Ishikawa (cell line): ENCODE measurements at regions not wholly inside any gene's neighbourhood (a gene's known extent, or its start where the extent isn't known, plus 50 kb on each side); places are given as distances from the start of the nearest gene placed in this dataset.

Experiments used
- CEBPB ChIP-seq: IDR thresholded peaks from 2 replicates; pipeline ENCODE4 v1.6.1; 2012
- CREB1 ChIP-seq: IDR thresholded peaks from 2 replicates; pipeline ENCODE4 v1.6.1; 2012; ENCODE audit warnings: low read depth
- EGR1 ChIP-seq: IDR thresholded peaks from 2 replicates; pipeline ENCODE4 v1.6.1; 2012
- EP300 ChIP-seq: IDR thresholded peaks from 2 replicates; pipeline ENCODE4 v1.6.1; 2012; ENCODE audit warnings: borderline replicate concordance
- FOXM1 ChIP-seq: IDR thresholded peaks from 2 replicates; pipeline ENCODE4 v1.6.1; 2012; ENCODE audit warnings: low read depth, borderline replicate concordance
- MAX ChIP-seq: IDR thresholded peaks from 2 replicates; pipeline ENCODE4 v1.6.1; 2012
- NFIC ChIP-seq: IDR thresholded peaks from 2 replicates; pipeline ENCODE4 v1.6.1; 2012
- RAD21 ChIP-seq: IDR thresholded peaks from 2 replicates; pipeline ENCODE4 v1.6.1; 2012; ENCODE audit warnings: low read depth
- TAF1 ChIP-seq: IDR thresholded peaks from 2 replicates; pipeline ENCODE4 v1.6.1; 2012; ENCODE audit warnings: low read depth, mild to moderate bottlenecking
- TCF12 ChIP-seq: IDR thresholded peaks from 2 replicates; pipeline ENCODE4 v1.6.1; 2012; ENCODE audit warnings: low read depth
- TEAD4 ChIP-seq: IDR thresholded peaks from 2 replicates; pipeline ENCODE4 v1.6.1; 2012
- USF1 ChIP-seq: IDR thresholded peaks from 2 replicates; pipeline ENCODE4 v1.6.1; 2012
- YY1 ChIP-seq: IDR thresholded peaks from 2 replicates; pipeline ENCODE4 v1.6.1; 2012; ENCODE audit warnings: low read depth
- ZBTB7A ChIP-seq: IDR thresholded peaks from 2 replicates; pipeline ENCODE4 v1.6.1; 2012; ENCODE audit warnings: low read depth
- TF ChIP-seq, protein P1 (sequence below): IDR thresholded peaks from 2 replicates; pipeline ENCODE4 v1.6.1; 2012; ENCODE audit warnings: low read depth, mild to moderate bottlenecking

DNA sequence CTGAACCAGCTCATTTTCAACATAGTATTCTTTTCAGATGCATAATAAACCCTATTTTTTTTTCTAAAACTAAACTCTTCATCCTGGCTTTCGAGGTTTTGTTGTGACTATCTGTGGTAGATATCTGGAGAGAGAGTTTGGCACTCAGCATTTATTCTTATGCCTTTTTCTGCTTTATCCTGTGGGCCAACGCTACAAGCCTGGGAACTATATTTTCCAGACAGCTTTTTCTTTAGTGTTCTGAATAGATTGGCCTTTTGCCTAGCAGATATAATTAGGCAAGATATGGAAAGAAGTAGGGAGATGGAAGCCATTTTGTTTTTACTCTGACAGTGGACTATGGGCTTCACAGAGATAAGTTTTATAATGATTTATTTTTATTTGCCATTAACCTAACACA, 486.7 kb downstream of the TMEM232 start:
- TF ChIP-seq EGR1 (no peak), USF1 (no peak), FOXM1 (no peak), NFIC (no peak), CEBPB (no peak), MAX (no peak), TEAD4 (no peak), CREB1 (no peak), YY1 (no peak), RAD21 (no peak), TCF12 (no peak), TAF1 (no peak)
- TF ChIP-seq, protein P1, sequence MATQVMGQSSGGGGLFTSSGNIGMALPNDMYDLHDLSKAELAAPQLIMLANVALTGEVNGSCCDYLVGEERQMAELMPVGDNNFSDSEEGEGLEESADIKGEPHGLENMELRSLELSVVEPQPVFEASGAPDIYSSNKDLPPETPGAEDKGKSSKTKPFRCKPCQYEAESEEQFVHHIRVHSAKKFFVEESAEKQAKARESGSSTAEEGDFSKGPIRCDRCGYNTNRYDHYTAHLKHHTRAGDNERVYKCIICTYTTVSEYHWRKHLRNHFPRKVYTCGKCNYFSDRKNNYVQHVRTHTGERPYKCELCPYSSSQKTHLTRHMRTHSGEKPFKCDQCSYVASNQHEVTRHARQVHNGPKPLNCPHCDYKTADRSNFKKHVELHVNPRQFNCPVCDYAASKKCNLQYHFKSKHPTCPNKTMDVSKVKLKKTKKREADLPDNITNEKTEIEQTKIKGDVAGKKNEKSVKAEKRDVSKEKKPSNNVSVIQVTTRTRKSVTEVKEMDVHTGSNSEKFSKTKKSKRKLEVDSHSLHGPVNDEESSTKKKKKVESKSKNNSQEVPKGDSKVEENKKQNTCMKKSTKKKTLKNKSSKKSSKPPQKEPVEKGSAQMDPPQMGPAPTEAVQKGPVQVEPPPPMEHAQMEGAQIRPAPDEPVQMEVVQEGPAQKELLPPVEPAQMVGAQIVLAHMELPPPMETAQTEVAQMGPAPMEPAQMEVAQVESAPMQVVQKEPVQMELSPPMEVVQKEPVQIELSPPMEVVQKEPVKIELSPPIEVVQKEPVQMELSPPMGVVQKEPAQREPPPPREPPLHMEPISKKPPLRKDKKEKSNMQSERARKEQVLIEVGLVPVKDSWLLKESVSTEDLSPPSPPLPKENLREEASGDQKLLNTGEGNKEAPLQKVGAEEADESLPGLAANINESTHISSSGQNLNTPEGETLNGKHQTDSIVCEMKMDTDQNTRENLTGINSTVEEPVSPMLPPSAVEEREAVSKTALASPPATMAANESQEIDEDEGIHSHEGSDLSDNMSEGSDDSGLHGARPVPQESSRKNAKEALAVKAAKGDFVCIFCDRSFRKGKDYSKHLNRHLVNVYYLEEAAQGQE: no peak

GRCh38 chr5:110242950-110243349, 483.5 kb downstream of the TMEM232 start:
- TF ChIP-seq CEBPB: no peak
- no peak for TF ChIP-seq FOXM1
- TF ChIP-seq TCF12: no peak
- no peak for TF ChIP-seq NFIC
- no peak for TF ChIP-seq YY1
- TF ChIP-seq, protein P1: no peak
- no peak for TF ChIP-seq USF1
- no peak for TF ChIP-seq CREB1
- no peak for TF ChIP-seq RAD21
- no peak for TF ChIP-seq EGR1
- no peak for TF ChIP-seq TAF1

- TF ChIP-seq CEBPB (no peak), TCF12 (no peak), ZBTB7A (no peak), MAX (no peak), RAD21 (no peak)
- TF ChIP-seq, protein P1: no peak
Observed at GRCh38 chr5:110248921-110249320, 477.6 kb downstream of the TMEM232 start.

DNA sequence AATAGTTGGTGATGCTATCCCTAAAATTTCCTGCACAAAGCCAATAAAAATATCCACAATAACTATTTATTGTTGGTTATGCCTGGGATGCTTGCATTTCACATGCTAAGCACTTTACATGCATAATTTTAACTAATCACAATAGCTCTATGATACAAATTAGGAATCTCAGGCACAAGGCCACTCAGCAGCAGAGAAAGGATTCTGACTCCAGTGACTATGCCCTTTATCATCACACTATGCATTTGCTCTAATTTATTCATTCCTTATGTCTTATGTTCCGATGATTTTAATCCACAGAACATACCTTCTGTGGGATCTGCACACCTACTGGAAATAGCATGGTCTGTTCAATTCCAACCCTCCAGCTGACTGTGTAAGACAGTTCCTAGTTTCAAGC, 476.1 kb downstream of the TMEM232 start:
- TF ChIP-seq EP300: no peak
- TF ChIP-seq CREB1: no peak
- TF ChIP-seq, protein P1: no peak
- TF ChIP-seq RAD21: no peak
- no peak for TF ChIP-seq NFIC
- TF ChIP-seq TCF12: no peak
- no peak for TF ChIP-seq FOXM1
- TF ChIP-seq MAX: no peak
- no peak for TF ChIP-seq ZBTB7A
- TF ChIP-seq CEBPB: no peak
